MM.1S (cell line): ENCODE measurements at regions not wholly inside any gene's neighbourhood (a gene's known extent, or its start where the extent isn't known, plus 50 kb on each side); places are given as distances from the start of the nearest gene placed in this dataset.

Experiments
- DNase-seq: peaks from one replicate; pipeline ENCODE4 v3.0.0-alpha.2; 2015
- H2AFZ ChIP-seq: fragments of 300-600 bp; sonication (generic); 2 replicates; pipeline ENCODE4 v1.6.0; 2016; ENCODE audit warnings: antibody characterized with exemption, low read length
- H3F3A ChIP-seq: fragments of 300-600 bp; sonication (generic); 2 replicates; pipeline ENCODE4 v1.6.1; 2016; ENCODE audit warnings: mild to moderate bottlenecking, antibody characterized with exemption, low read length, moderate library complexity, mixed read lengths; ENCODE audit not compliant: insufficient read depth
- H3K27ac ChIP-seq: fragments of 300-600 bp; sonication (generic); 2 replicates; pipeline ENCODE4 v1.5.1; 2016; ENCODE audit warnings: mild to moderate bottlenecking, low read length
- H3K27me3 ChIP-seq: fragments of 300-600 bp; sonication (generic); replicated peaks from 2 replicates; pipeline ENCODE4 v1.6.0; 2016; ENCODE audit warnings: low read length; ENCODE audit not compliant: insufficient read depth
- H3K36me3 ChIP-seq: fragments of 300-600 bp; sonication (generic); replicated peaks from 2 replicates; pipeline ENCODE4 v1.6.1; 2016; ENCODE audit warnings: mild to moderate bottlenecking, low read length, mixed read lengths; ENCODE audit not compliant: insufficient read depth
- H3K4me1 ChIP-seq: fragments of 300-600 bp; sonication (generic); 2 replicates; pipeline ENCODE4 v1.6.1; 2016; ENCODE audit warnings: low read length, mixed read lengths
- H3K4me2 ChIP-seq: fragments of 300-600 bp; sonication (generic); 2 replicates; pipeline ENCODE4 v1.6.0; 2016; ENCODE audit warnings: low read depth, low read length
- H3K4me3 ChIP-seq: fragments of 300-600 bp; sonication (generic); 2 replicates; pipeline ENCODE4 v1.5.1; 2016; ENCODE audit warnings: low read length, mixed read lengths
- H3K79me2 ChIP-seq: fragments of 300-600 bp; sonication (generic); 2 replicates; pipeline ENCODE4 v1.6.1; 2016; ENCODE audit warnings: mixed run types, low read length, mixed read lengths
- H3K9ac ChIP-seq: fragments of 300-600 bp; sonication (generic); 2 replicates; pipeline ENCODE4 v1.6.1; 2016; ENCODE audit warnings: low read length, mixed read lengths
- H3K9me2 ChIP-seq: fragments of 300-600 bp; sonication (generic); replicated peaks from 2 replicates; pipeline ENCODE4 v1.6.1; 2016; ENCODE audit warnings: mild to moderate bottlenecking, low read length, mixed read lengths; ENCODE audit not compliant: insufficient read depth
- H3K9me3 ChIP-seq: fragments of 300-600 bp; sonication (generic); replicated peaks from 2 replicates; pipeline ENCODE4 v1.6.1; 2016; ENCODE audit warnings: mild to moderate bottlenecking, low read length, mixed read lengths; ENCODE audit not compliant: insufficient read depth
- H4K20me1 ChIP-seq: fragments of 300-600 bp; sonication (generic); 2 replicates; pipeline ENCODE4 v1.6.1; 2016; ENCODE audit warnings: mild to moderate bottlenecking, low read length, moderate library complexity, mixed read lengths; ENCODE audit not compliant: insufficient read depth
- CTCF ChIP-seq: fragments of 300-600 bp; sonication (generic); IDR thresholded peaks from 2 replicates; pipeline ENCODE4 v1.5.1; 2016; ENCODE audit warnings: antibody characterized with exemption, low read length, mixed read lengths
- EZH2 ChIP-seq: fragments of 300-600 bp; sonication (generic); optimal IDR thresholded peaks from 2 replicates; pipeline ENCODE3; 2017; ENCODE audit warnings: low read depth, mild to moderate bottlenecking, antibody characterized with exemption, low read length, mixed read lengths
- EZH2phosphoT487 ChIP-seq: fragments of 300-600 bp; sonication (generic); IDR thresholded peaks from 2 replicates; pipeline ENCODE4 v1.6.1; 2018; ENCODE audit warnings: antibody characterized with exemption, low read length

- H3K79me2 ChIP-seq: no peaks in the 10 kb centered on the region
- no peak overlapping the region for H3K4me3 ChIP-seq
- no peak overlapping the region for H3K4me2 ChIP-seq
- no peaks in the 10 kb centered on the region for H3F3A ChIP-seq
- no peaks in the 10 kb centered on the region for H4K20me1 ChIP-seq
- no peaks in the 10 kb centered on the region for H3K4me1 ChIP-seq
- no peak overlapping the region for H3K9ac ChIP-seq
- no peaks in the 10 kb centered on the region for H3K27me3 ChIP-seq
- no peaks in the 10 kb centered on the region for H3K36me3 ChIP-seq
- H3K27ac ChIP-seq: no peak overlapping the region
- no peaks in the 10 kb centered on the region for H3K9me2 ChIP-seq
- no peak overlapping the region for H2AFZ ChIP-seq
- no peaks in the 10 kb centered on the region for H3K9me3 ChIP-seq
- DNase-seq: no peak
- no peak for TF ChIP-seq CTCF
- no peak for TF ChIP-seq EZH2
- TF ChIP-seq EZH2phosphoT487: no peak
Observed at GRCh38 chr15:31814082-31814481, 216.2 kb upstream of the CHRNA7 start.

- no peak for DNase-seq
- Histone ChIP-seq H3K9ac (no peak overlapping the region), H3K79me2 (no peaks in the 10 kb centered on the region), H4K20me1 (no peaks in the 10 kb centered on the region), H3K4me3 (no peak overlapping the region), H3K27me3 (no peaks in the 10 kb centered on the region), H3K9me2 (no peaks in the 10 kb centered on the region), H3F3A (no peaks in the 10 kb centered on the region), H2AFZ (no peak overlapping the region), H3K4me1 (no peaks in the 10 kb centered on the region), H3K36me3 (no peaks in the 10 kb centered on the region), H3K27ac (no peak overlapping the region), H3K4me2 (no peak overlapping the region), H3K9me3 (no peaks in the 10 kb centered on the region)
- TF ChIP-seq CTCF (no peak), EZH2phosphoT487 (no peak), EZH2 (no peak)
Observed at GRCh38 chr15:31815411-31816155, 214.7 kb upstream of the CHRNA7 start.

GRCh38 chr15:31822463-31822862 lies 207.9 kb upstream of the CHRNA7 start:
- Histone ChIP-seq H2AFZ (no peak overlapping the region), H3K36me3 (no peaks in the 10 kb centered on the region), H3F3A (no peaks in the 10 kb centered on the region), H3K27me3 (no peaks in the 10 kb centered on the region), H3K79me2 (no peaks in the 10 kb centered on the region), H3K9ac (no peak overlapping the region), H3K9me3 (no peaks in the 10 kb centered on the region), H4K20me1 (no peaks in the 10 kb centered on the region), H3K9me2 (no peaks in the 10 kb centered on the region), H3K4me1 (no peaks in the 10 kb centered on the region), H3K27ac (no peak overlapping the region), H3K4me2 (no peak overlapping the region), H3K4me3 (no peak overlapping the region)
- TF ChIP-seq EZH2phosphoT487 (no peak), CTCF (no peak), EZH2 (no peak)
- DNase-seq: no peak
